ENCODE measurements at regions not wholly inside any gene's neighbourhood (a gene's known extent, or its start where the extent isn't known, plus 50 kb on each side); places are given as distances from the start of the nearest gene placed in this dataset.

DNA sequence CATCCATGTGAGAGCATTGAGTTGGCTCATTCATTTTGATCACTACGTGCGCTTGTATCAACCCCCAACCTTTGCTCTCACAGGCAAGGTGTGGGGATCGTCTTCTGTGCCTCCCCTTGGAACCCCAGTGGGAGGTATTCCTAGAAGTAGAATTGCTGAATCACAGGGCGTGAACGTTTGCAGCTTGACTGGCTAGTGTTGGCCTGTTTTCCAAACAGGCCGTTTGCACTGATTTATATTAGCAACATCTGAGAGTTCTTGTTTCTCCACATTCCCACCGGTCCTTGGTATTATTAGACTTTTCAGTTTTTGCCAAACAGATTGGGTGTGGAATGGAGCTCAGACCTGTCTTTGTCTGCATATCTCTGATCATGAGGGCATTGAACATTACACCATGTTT is 288.6 kb upstream of the PWP1 start (continued):
- TF ChIP-seq, protein P1, sequence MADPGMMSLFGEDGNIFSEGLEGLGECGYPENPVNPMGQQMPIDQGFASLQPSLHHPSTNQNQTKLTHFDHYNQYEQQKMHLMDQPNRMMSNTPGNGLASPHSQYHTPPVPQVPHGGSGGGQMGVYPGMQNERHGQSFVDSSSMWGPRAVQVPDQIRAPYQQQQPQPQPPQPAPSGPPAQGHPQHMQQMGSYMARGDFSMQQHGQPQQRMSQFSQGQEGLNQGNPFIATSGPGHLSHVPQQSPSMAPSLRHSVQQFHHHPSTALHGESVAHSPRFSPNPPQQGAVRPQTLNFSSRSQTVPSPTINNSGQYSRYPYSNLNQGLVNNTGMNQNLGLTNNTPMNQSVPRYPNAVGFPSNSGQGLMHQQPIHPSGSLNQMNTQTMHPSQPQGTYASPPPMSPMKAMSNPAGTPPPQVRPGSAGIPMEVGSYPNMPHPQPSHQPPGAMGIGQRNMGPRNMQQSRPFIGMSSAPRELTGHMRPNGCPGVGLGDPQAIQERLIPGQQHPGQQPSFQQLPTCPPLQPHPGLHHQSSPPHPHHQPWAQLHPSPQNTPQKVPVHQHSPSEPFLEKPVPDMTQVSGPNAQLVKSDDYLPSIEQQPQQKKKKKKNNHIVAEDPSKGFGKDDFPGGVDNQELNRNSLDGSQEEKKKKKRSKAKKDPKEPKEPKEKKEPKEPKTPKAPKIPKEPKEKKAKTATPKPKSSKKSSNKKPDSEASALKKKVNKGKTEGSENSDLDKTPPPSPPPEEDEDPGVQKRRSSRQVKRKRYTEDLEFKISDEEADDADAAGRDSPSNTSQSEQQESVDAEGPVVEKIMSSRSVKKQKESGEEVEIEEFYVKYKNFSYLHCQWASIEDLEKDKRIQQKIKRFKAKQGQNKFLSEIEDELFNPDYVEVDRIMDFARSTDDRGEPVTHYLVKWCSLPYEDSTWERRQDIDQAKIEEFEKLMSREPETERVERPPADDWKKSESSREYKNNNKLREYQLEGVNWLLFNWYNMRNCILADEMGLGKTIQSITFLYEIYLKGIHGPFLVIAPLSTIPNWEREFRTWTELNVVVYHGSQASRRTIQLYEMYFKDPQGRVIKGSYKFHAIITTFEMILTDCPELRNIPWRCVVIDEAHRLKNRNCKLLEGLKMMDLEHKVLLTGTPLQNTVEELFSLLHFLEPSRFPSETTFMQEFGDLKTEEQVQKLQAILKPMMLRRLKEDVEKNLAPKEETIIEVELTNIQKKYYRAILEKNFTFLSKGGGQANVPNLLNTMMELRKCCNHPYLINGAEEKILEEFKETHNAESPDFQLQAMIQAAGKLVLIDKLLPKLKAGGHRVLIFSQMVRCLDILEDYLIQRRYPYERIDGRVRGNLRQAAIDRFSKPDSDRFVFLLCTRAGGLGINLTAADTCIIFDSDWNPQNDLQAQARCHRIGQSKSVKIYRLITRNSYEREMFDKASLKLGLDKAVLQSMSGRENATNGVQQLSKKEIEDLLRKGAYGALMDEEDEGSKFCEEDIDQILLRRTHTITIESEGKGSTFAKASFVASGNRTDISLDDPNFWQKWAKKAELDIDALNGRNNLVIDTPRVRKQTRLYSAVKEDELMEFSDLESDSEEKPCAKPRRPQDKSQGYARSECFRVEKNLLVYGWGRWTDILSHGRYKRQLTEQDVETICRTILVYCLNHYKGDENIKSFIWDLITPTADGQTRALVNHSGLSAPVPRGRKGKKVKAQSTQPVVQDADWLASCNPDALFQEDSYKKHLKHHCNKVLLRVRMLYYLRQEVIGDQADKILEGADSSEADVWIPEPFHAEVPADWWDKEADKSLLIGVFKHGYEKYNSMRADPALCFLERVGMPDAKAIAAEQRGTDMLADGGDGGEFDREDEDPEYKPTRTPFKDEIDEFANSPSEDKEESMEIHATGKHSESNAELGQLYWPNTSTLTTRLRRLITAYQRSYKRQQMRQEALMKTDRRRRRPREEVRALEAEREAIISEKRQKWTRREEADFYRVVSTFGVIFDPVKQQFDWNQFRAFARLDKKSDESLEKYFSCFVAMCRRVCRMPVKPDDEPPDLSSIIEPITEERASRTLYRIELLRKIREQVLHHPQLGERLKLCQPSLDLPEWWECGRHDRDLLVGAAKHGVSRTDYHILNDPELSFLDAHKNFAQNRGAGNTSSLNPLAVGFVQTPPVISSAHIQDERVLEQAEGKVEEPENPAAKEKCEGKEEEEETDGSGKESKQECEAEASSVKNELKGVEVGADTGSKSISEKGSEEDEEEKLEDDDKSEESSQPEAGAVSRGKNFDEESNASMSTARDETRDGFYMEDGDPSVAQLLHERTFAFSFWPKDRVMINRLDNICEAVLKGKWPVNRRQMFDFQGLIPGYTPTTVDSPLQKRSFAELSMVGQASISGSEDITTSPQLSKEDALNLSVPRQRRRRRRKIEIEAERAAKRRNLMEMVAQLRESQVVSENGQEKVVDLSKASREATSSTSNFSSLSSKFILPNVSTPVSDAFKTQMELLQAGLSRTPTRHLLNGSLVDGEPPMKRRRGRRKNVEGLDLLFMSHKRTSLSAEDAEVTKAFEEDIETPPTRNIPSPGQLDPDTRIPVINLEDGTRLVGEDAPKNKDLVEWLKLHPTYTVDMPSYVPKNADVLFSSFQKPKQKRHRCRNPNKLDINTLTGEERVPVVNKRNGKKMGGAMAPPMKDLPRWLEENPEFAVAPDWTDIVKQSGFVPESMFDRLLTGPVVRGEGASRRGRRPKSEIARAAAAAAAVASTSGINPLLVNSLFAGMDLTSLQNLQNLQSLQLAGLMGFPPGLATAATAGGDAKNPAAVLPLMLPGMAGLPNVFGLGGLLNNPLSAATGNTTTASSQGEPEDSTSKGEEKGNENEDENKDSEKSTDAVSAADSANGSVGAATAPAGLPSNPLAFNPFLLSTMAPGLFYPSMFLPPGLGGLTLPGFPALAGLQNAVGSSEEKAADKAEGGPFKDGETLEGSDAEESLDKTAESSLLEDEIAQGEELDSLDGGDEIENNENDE (IDR thresholded peaks at IDR 0.05; ENCODE audit: insufficient replicate concordance, low read length): no peak
- TF ChIP-seq RXRA (IDR thresholded peaks at IDR 0.05; ENCODE audit: insufficient read depth, low read depth, low read length): no peak
- TF ChIP-seq POLR2AphosphoS5 (IDR thresholded peaks at IDR 0.05; ENCODE audit: low read depth, low read length): no peak

Measured in H1 (cell line).